H1 (cell line): ENCODE measurements at regions not wholly inside any gene's neighbourhood (a gene's known extent, or its start where the extent isn't known, plus 50 kb on each side); places are given as distances from the start of the nearest gene placed in this dataset.

Source experiments
- CREB1 ChIP-seq: IDR thresholded peaks from 2 replicates; pipeline ENCODE4 v1.6.1; 2012; ENCODE audit warnings: inconsistent platforms
- TF ChIP-seq, protein P1 (sequence below), 3 experiments: IDR thresholded peaks; 1 replicate in 2 of 3; 2 replicates in 1 of 3; pipeline versions ENCODE4 v1.5.1 to v1.6.1; 2011; ENCODE audit warnings: low read length in 3 of 3, mild to moderate bottlenecking in 3 of 3, inconsistent platforms in 2 of 3, low read depth in 1 of 3, moderate library complexity in 1 of 3; ENCODE audit not compliant: insufficient read depth in 1 of 3; ENCODE audit errors: control extremely low read depth in 1 of 3

DNA sequence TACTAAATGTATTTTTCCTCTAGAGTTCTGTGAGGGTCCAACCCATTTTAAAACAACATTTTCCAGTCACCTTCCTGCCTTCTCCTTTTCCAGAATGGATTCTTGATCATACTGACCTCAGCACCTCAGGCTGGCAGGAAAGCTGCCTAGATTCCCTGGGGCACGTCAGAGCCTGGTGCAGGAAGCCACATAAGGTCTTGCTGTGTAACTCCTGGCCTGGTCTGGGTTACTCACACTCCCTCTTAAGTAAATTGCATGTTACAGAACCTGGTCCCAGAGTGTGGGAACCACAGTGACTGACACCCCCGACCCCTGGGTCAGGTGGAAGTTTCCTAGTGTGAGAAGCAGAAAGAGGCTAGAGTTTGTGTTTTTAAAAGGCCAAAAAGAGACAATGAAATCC is 209.8 kb downstream of the SPTSSA start (continued):
- TF ChIP-seq, protein P1, sequence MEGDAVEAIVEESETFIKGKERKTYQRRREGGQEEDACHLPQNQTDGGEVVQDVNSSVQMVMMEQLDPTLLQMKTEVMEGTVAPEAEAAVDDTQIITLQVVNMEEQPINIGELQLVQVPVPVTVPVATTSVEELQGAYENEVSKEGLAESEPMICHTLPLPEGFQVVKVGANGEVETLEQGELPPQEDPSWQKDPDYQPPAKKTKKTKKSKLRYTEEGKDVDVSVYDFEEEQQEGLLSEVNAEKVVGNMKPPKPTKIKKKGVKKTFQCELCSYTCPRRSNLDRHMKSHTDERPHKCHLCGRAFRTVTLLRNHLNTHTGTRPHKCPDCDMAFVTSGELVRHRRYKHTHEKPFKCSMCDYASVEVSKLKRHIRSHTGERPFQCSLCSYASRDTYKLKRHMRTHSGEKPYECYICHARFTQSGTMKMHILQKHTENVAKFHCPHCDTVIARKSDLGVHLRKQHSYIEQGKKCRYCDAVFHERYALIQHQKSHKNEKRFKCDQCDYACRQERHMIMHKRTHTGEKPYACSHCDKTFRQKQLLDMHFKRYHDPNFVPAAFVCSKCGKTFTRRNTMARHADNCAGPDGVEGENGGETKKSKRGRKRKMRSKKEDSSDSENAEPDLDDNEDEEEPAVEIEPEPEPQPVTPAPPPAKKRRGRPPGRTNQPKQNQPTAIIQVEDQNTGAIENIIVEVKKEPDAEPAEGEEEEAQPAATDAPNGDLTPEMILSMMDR (IDR thresholded peaks at IDR 0.05; ENCODE audit: control extremely low read depth in 1 of 3, insufficient read depth in 1 of 3, low read depth in 1 of 3, low read length in 3 of 3) = no peak
- TF ChIP-seq CREB1 = no peak
